Chondrocyte (in vitro differentiated cells): ENCODE measurements at regions not wholly inside any gene's neighbourhood (a gene's known extent, or its start where the extent isn't known, plus 50 kb on each side); places are given as distances from the start of the nearest gene placed in this dataset.

Experiments
- DNase-seq: peaks from one replicate; pipeline ENCODE4 v3.0.0; 2021; ENCODE audit warnings: mixed read lengths, low spot score
- H3K27ac Mint-ChIP-seq: one replicate; pipeline ENCODE4 v1.8.0; 2021; ENCODE audit warnings: mild to moderate bottlenecking, moderate library complexity, mixed read lengths; ENCODE audit not compliant: unreplicated experiment
- H3K27me3 Mint-ChIP-seq: 2 replicates; pipeline ENCODE4 v1.8.0; 2021; ENCODE audit warnings: low read depth, mixed read lengths
- H3K36me3 Mint-ChIP-seq: 2 replicates; pipeline ENCODE4 v1.8.0; 2021; ENCODE audit warnings: low read depth, mixed read lengths
- H3K4me1 Mint-ChIP-seq: 2 replicates; pipeline ENCODE4 v1.8.0; 2021; ENCODE audit warnings: low read depth, mild to moderate bottlenecking, mixed read lengths
- H3K4me3 Mint-ChIP-seq: one replicate; pipeline ENCODE4 v1.8.0; 2021; ENCODE audit warnings: mild to moderate bottlenecking, moderate library complexity, mixed read lengths; ENCODE audit not compliant: unreplicated experiment
- H3K9me3 Mint-ChIP-seq: 2 replicates; pipeline ENCODE4 v1.8.0; 2021; ENCODE audit warnings: low read depth, mixed read lengths
- TF ChIP-seq, protein P1 (sequence below): fragments of 200-600 bp; sonication (generic); IDR thresholded peaks from 2 replicates; pipeline ENCODE4 v1.5.0; 2021; ENCODE audit warnings: antibody characterized with exemption, mild to moderate bottlenecking, moderate library complexity

DNA sequence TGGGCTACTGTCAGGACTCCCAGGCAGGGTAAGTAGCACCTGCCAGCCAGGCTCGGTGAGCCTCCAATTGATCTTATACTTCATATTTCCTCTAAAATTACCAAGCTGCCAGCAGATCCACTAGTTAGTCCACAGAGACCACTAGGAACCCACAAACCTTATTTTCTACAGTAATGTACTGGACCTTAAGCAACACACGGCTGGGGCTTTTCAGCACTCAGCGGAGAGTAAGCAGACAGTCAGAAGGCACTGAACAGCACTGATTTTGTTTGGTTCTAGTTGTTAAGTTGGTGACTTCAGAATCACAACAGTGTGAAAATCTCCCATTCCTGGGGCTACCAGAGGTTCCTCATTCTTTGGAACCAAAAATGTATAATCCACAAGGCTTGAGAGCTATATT lies 56.1 kb downstream of the MRPL57 start:
- no peaks in the 10 kb centered on the region for H3K4me1 Mint-ChIP-seq
- no peak overlapping the region for H3K4me3 Mint-ChIP-seq
- no peaks in the 10 kb centered on the region for H3K36me3 Mint-ChIP-seq
- peaks cover under 1% of the 10 kb centered on the region for H3K9me3 Mint-ChIP-seq
- no peak for DNase-seq
- TF ChIP-seq, protein P1, sequence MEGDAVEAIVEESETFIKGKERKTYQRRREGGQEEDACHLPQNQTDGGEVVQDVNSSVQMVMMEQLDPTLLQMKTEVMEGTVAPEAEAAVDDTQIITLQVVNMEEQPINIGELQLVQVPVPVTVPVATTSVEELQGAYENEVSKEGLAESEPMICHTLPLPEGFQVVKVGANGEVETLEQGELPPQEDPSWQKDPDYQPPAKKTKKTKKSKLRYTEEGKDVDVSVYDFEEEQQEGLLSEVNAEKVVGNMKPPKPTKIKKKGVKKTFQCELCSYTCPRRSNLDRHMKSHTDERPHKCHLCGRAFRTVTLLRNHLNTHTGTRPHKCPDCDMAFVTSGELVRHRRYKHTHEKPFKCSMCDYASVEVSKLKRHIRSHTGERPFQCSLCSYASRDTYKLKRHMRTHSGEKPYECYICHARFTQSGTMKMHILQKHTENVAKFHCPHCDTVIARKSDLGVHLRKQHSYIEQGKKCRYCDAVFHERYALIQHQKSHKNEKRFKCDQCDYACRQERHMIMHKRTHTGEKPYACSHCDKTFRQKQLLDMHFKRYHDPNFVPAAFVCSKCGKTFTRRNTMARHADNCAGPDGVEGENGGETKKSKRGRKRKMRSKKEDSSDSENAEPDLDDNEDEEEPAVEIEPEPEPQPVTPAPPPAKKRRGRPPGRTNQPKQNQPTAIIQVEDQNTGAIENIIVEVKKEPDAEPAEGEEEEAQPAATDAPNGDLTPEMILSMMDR, result no peak
- peaks cover 9% of the 10 kb centered on the region for H3K27me3 Mint-ChIP-seq
- H3K27ac Mint-ChIP-seq, result no peak overlapping the region

GRCh38 chr13:21233086-21233485 lies 56.6 kb downstream of the MRPL57 start:
- no peak overlapping the region for H3K27ac Mint-ChIP-seq

GRCh38 chr13:21234526-21234925 lies 58.1 kb downstream of the MRPL57 start:
- Mint-ChIP-seq H3K4me3 (no peak overlapping the region), H3K36me3 (no peaks in the 10 kb centered on the region), H3K9me3 (peaks cover 6% of the 10 kb centered on the region), H3K4me1 (no peaks in the 10 kb centered on the region), H3K27ac (no peak overlapping the region), H3K27me3 (peaks cover 9% of the 10 kb centered on the region)
- TF ChIP-seq, protein P1, result no peak
- DNase-seq, result no peak

More at GRCh38 chr13:21233086-21233485, 56.6 kb downstream of the MRPL57 start:
- H3K4me1 Mint-ChIP-seq, result no peaks in the 10 kb centered on the region
- TF ChIP-seq, protein P1, result no peak
- H3K36me3 Mint-ChIP-seq, result no peaks in the 10 kb centered on the region
- peaks cover 9% of the 10 kb centered on the region for H3K27me3 Mint-ChIP-seq
- peaks cover 5% of the 10 kb centered on the region for H3K9me3 Mint-ChIP-seq
- DNase-seq, result no peak
- no peak overlapping the region for H3K4me3 Mint-ChIP-seq

DNA sequence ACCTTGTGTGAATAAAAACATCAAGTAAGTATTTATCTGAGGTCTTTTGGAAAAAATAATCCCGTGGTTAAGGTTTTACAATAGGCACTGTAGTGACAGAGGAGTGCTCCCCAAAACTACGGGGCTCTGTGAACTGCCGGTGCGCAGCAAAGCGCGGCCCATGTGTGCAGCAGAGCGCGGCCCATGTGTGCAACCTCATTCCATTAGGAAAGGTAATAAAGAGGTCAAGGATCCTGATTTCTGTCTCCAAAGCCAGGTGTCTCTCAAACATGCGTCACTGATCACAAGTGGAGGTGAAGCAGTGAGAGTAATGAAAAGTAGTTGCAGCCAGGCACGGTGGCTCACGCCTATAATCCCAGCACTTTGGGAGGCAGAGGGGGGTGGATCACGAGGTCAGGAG lies 58.7 kb downstream of the MRPL57 start:
- Mint-ChIP-seq H3K9me3 (peaks cover 6% of the 10 kb centered on the region), H3K27ac (no peak overlapping the region), H3K36me3 (no peaks in the 10 kb centered on the region), H3K4me1 (no peaks in the 10 kb centered on the region), H3K27me3 (peaks cover 9% of the 10 kb centered on the region), H3K4me3 (no peak overlapping the region)
- no peak for DNase-seq
- TF ChIP-seq, protein P1, result no peak

DNA sequence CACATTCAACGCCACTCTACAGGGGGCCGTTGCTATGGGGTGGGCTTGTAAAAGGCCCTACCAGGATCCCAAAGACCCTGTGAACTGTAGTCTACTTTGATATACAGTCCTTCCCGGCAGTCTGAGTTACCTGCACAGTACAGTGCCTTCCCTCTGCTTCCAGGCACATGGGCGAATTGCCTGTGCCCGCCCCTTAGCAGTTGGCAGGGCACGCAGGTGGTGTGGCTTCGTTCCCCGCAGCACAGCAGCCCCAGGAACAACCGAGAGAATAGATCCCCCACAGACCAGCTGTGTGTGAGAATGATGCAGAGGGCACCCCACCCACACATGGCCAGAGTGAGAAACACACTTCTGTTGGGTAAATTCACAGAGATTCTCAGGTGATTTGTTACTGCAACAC lies 60.6 kb downstream of the MRPL57 start:
- H3K4me1 Mint-ChIP-seq, result no peaks in the 10 kb centered on the region
- H3K4me3 Mint-ChIP-seq, result no peak overlapping the region
- peaks cover 9% of the 10 kb centered on the region for H3K27me3 Mint-ChIP-seq
- H3K9me3 Mint-ChIP-seq, result peaks cover 6% of the 10 kb centered on the region
- no peak overlapping the region for H3K27ac Mint-ChIP-seq
- DNase-seq, result no peak
- TF ChIP-seq, protein P1, result no peak
- H3K36me3 Mint-ChIP-seq, result no peaks in the 10 kb centered on the region
